ENCODE measurements at regions not wholly inside any gene's neighbourhood (a gene's known extent, or its start where the extent isn't known, plus 50 kb on each side); places are given as distances from the start of the nearest gene placed in this dataset.

DNA sequence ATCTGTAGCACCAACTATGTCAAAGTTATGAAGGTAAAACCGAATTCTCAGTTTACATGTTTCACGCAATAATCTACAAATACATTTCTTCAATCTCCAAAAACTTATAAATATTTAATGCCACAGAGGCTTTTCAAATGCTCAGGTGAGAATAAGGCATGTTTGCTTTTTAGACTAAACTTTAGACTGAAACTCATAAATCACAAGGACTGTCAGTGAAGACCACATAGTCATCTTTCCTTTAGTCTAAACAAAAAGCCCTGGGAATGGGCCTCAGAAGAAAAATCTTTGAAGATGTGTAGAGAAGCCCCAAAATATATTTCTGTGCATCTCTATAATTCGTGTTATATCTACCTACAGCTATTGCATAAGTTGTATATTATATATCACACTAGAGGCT lies 54.5 kb upstream of the DCTD start:
- no peak for ATAC-seq

DNA sequence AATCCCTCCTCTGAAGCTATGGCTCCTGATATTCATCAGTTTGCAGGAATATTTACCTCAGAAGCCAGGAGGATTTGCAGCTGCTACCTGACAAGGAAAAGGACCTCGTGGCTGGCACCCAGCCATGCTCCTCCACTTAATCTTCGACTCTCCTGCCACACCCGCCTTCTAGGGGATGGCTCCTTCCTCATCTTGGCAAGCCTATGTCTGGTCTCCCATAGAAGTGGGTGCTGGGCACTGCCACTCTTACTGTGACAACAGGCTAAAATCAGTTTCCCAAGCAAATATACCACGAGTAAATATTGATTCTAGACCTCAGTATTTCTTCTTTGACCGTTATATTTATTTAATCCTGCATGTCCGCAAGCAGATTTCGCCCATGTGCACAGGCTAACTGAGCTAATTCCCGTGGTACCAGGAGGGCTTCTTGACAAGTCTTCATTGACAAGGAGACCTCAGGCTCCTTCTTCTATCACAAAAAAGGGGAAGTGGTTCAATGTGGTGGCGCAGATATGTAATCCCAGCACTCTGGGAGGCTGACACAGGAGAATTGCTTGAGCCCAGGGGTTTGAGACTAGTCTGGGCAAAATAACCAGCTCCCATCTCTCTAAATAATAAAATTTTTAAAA lies 52.6 kb upstream of the DCTD start:
- no peak for DNase-seq
- ATAC-seq: no peak

More for the DNA sequence above, 54.5 kb upstream of the DCTD start:
- no peak for DNase-seq

DNA sequence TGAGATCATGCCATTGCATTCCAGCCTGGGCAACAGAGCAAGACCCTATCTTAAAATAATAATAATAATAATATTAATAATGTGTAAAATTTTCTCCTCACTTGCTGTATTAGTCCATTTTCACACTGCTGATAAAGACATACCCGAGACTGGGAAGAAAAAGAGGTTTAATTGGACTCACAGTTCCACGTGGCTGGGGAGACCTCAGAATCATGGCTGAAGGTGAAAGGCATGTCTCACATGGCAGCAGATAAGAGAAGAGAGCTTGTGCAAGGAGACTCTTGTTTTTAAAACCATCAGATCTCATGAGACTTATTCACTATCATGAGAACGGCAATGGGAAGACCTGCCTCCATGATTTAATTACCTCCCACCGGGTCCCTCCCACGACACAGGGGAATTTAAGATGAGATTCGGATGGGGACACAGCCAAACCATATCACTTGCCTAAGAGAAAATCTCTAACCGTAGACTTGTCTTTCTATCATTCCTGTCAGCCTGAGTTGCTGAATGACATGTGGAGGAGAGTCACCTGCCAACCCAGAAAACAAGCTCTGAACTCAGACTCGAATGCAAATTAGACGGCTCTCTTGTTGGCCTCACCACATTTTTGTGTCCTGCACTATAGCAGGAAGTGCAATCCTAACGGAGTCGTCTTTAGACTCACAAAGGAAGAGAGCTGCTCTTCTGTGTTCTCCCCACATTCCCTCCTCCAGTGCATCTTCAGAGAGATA lies 51.9 kb upstream of the DCTD start:
- ATAC-seq: no peak
- DNase-seq: no peak

DNA sequence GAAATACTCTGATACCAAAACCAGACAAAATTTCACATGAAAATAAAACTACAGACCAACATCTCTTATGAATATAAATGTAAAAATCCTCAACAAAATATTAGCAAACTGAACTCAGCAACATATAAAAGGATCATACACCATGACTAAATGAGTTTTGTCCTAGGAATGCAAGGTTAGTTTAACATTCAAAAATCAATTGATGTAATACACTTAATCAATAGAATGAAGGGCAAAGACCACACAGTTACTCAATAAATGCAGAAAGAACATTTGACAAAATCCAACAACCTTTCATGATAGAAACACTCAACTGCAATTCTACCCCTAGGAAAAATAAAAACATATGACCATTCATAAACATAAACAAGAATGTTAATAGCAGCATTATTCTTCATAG lies 50.2 kb upstream of the DCTD start:
- DNase-seq: no peak
- ATAC-seq: no peak
